HFFc6 (cell line): ENCODE measurements at regions not wholly inside any gene's neighbourhood (a gene's known extent, or its start where the extent isn't known, plus 50 kb on each side); places are given as distances from the start of the nearest gene placed in this dataset.
"Not testable (repeated sequence)": the region's sequence is repeated elsewhere in the genome, so short reads cannot be mapped to it uniquely, and the experiment has no call there.

Experiments used
- DNase-seq: peaks from one replicate; pipeline ENCODE4 v3.0.0-alpha.2; 2018
- H3K27ac Mint-ChIP-seq: 2 replicates; pipeline ENCODE4 v1.8.0; 2020; ENCODE audit warnings: mild to moderate bottlenecking, mixed read lengths
- H3K27me3 Mint-ChIP-seq: 2 replicates; pipeline ENCODE4 v1.8.0; 2021; ENCODE audit warnings: mild to moderate bottlenecking, moderate library complexity, mixed read lengths; ENCODE audit not compliant: insufficient read depth
- H3K36me3 Mint-ChIP-seq: 2 replicates; pipeline ENCODE4 v1.8.0; 2021; ENCODE audit warnings: low read depth, mixed read lengths
- H3K4me1 Mint-ChIP-seq: 2 replicates; pipeline ENCODE4 v1.8.0; 2020; ENCODE audit warnings: low read depth, mixed read lengths
- H3K4me3 Mint-ChIP-seq: 2 replicates; pipeline ENCODE4 v1.8.0; 2020; ENCODE audit warnings: mild to moderate bottlenecking, moderate library complexity, mixed read lengths
- H3K9me3 Mint-ChIP-seq: 2 replicates; pipeline ENCODE4 v1.8.0; 2020; ENCODE audit warnings: mild to moderate bottlenecking, mixed read lengths
- TF ChIP-seq, protein P1 (sequence below): fragments of 200-600 bp; sonication (generic); IDR thresholded peaks from 2 replicates; pipeline ENCODE4 v1.5.0; 2021; ENCODE audit warnings: antibody characterized with exemption, mild to moderate bottlenecking

DNA sequence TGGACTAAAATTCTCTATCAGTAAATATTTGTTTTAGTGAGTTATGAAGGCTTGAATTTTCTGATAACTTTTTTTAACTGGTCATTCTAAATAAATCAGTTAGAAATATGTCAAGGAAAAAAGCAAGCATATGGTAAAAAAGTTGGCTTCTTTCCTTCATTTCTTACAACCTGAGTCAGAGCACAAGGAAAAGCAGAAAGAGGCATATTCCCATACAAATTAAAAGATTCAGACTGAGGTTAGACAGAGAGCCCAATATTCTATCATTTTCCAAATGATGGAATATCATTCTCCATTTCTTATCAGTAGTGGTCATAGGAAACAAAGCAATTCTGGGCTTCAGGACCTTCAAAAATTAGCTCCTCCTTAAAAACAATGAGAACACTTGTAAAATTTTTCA, 732.1 kb downstream of the MAT2B start:
- TF ChIP-seq, protein P1, sequence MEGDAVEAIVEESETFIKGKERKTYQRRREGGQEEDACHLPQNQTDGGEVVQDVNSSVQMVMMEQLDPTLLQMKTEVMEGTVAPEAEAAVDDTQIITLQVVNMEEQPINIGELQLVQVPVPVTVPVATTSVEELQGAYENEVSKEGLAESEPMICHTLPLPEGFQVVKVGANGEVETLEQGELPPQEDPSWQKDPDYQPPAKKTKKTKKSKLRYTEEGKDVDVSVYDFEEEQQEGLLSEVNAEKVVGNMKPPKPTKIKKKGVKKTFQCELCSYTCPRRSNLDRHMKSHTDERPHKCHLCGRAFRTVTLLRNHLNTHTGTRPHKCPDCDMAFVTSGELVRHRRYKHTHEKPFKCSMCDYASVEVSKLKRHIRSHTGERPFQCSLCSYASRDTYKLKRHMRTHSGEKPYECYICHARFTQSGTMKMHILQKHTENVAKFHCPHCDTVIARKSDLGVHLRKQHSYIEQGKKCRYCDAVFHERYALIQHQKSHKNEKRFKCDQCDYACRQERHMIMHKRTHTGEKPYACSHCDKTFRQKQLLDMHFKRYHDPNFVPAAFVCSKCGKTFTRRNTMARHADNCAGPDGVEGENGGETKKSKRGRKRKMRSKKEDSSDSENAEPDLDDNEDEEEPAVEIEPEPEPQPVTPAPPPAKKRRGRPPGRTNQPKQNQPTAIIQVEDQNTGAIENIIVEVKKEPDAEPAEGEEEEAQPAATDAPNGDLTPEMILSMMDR: no peak
- Mint-ChIP-seq H3K36me3 (no peaks in the 10 kb centered on the region), H3K27ac (no peak overlapping the region), H3K4me3 (no peak overlapping the region), H3K4me1 (no peaks in the 10 kb centered on the region), H3K9me3 (peaks cover 12% of the 10 kb centered on the region), H3K27me3 (no peaks in the 10 kb centered on the region)
- DNase-seq: no peak

GRCh38 chr5:164251781-164252180, 746.4 kb downstream of the MAT2B start:
- H3K4me3 Mint-ChIP-seq, H3K4me1 Mint-ChIP-seq, H3K27ac Mint-ChIP-seq, DNase-seq, H3K36me3 Mint-ChIP-seq, H3K27me3 Mint-ChIP-seq: not testable (repeated sequence)
- H3K9me3 Mint-ChIP-seq: peaks cover 21% of the 10 kb centered on the region

DNA sequence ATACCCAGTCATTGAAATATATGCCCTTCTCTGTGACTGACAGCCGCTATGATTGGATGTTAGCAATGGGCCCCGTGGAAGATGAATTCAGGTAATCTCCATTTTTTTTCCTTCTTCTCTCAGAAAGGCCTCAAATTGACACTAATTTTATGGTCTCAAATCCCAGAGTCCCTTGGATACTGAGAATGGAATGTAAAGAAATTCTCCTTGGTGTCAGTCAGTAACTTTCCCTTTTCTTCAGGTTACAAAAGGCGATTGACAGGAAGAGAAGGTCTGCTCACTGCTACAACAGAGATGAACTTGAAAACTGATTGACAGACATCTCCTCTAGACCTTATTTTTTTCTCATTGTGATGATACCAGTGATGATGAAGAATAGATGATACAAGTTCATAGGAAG, 748.3 kb downstream of the MAT2B start:
- H3K27me3 Mint-ChIP-seq: no peaks in the 10 kb centered on the region; the same call in 1 of the 2 replicates
- DNase-seq: no peak
- no peak overlapping the region for H3K4me3 Mint-ChIP-seq
- peaks cover 25% of the 10 kb centered on the region for H3K9me3 Mint-ChIP-seq
- H3K36me3 Mint-ChIP-seq: no peaks in the 10 kb centered on the region
- TF ChIP-seq, protein P1: no peak
- no peaks in the 10 kb centered on the region for H3K4me1 Mint-ChIP-seq
- H3K27ac Mint-ChIP-seq: no peak overlapping the region

GRCh38 chr5:164255598-164256213, 750.3 kb downstream of the MAT2B start:
- DNase-seq: no peak
- H3K4me1 Mint-ChIP-seq: no peaks in the 10 kb centered on the region
- H3K4me3 Mint-ChIP-seq: no peak overlapping the region
- peaks cover 33% of the 10 kb centered on the region for H3K9me3 Mint-ChIP-seq
- TF ChIP-seq, protein P1: no peak
- no peaks in the 10 kb centered on the region for H3K36me3 Mint-ChIP-seq
- H3K27ac Mint-ChIP-seq: no peak overlapping the region
- H3K27me3 Mint-ChIP-seq: no peaks in the 10 kb centered on the region; the same call in 1 of the 2 replicates

DNA sequence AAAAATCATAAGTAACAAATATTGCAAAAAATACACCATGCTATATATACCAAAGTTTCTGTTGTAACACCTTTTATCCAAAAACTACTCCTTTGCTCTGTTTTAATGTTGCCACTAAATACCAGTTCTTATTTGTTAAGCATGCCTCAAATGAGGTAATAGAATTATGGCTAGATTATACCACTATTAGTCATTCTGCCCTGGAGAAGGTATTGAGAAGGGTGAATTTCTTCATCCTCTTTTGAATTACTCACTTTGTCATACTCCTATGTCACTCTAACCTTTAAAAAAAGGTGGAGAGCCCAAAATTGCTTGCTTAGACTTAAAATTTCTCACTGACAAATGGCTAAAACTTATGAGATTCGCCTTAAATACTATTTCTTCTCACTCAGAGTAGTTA, 750.9 kb downstream of the MAT2B start:
- peaks cover 33% of the 10 kb centered on the region for H3K9me3 Mint-ChIP-seq
- no peaks in the 10 kb centered on the region; the same call in 1 of the 2 replicates for H3K27me3 Mint-ChIP-seq
- no peak overlapping the region for H3K27ac Mint-ChIP-seq
- TF ChIP-seq, protein P1: no peak
- no peaks in the 10 kb centered on the region for H3K36me3 Mint-ChIP-seq
- H3K4me1 Mint-ChIP-seq: no peaks in the 10 kb centered on the region
- no peak overlapping the region for H3K4me3 Mint-ChIP-seq
- DNase-seq: no peak

- H3K27me3 Mint-ChIP-seq: no peaks in the 10 kb centered on the region; the same call in 1 of the 2 replicates
- H3K4me1 Mint-ChIP-seq: no peaks in the 10 kb centered on the region
- H3K9me3 Mint-ChIP-seq: peaks cover 33% of the 10 kb centered on the region
- TF ChIP-seq, protein P1: no peak
- H3K36me3 Mint-ChIP-seq: no peaks in the 10 kb centered on the region
- H3K4me3 Mint-ChIP-seq: no peak overlapping the region
- no peak for DNase-seq
- no peak overlapping the region for H3K27ac Mint-ChIP-seq
These were observed 751.5 kb downstream of the MAT2B start for GRCh38 chr5:164256954-164257353.
